Body of pancreas (tissue), 4 donors: ENCODE measurements at regions not wholly inside any gene's neighbourhood (a gene's known extent, or its start where the extent isn't known, plus 50 kb on each side); places are given as distances from the start of the nearest gene placed in this dataset.

Experiments
- POLR2A ChIP-seq, 3 donors: fragments of 450-650 bp; IDR thresholded peaks; one replicate each; pipeline ENCODE4 v1.6.1; 2016; ENCODE audit warnings: antibody characterized with exemption in 3 of 3, mild to moderate bottlenecking in 2 of 3
- TF ChIP-seq, protein P1 (sequence below), 7 experiments: fragments of 450-650 bp in 4 of 7; fragments of 200-600 bp in 3 of 7; sonication (generic) in 3 of 7; IDR thresholded peaks; one replicate each; pipeline ENCODE4 v1.5.1; 2016 to 2019; ENCODE audit warnings: antibody characterized with exemption in 7 of 7

DNA sequence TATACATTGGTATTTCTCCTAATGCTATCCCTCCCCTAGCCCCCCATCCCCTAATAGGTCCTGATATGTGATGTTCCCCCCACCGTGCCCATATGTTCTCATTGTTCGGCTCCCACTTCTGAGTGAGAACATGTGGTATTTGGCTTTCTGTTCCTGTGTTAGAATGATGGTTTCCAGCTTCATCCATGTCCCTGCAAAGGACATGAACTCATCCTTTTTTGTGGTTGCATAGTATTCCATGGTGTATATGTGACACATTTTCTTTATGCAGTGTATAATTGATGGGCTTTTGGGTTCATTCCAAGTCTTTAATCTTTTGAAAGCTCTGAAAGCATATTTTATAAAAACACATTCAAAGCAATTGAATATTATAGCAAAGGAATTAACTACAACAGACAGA is 1169.4 kb upstream of the ZEB2 start:
- no peak for TF ChIP-seq POLR2A (IDR thresholded peaks at IDR 0.05)
- TF ChIP-seq, protein P1, sequence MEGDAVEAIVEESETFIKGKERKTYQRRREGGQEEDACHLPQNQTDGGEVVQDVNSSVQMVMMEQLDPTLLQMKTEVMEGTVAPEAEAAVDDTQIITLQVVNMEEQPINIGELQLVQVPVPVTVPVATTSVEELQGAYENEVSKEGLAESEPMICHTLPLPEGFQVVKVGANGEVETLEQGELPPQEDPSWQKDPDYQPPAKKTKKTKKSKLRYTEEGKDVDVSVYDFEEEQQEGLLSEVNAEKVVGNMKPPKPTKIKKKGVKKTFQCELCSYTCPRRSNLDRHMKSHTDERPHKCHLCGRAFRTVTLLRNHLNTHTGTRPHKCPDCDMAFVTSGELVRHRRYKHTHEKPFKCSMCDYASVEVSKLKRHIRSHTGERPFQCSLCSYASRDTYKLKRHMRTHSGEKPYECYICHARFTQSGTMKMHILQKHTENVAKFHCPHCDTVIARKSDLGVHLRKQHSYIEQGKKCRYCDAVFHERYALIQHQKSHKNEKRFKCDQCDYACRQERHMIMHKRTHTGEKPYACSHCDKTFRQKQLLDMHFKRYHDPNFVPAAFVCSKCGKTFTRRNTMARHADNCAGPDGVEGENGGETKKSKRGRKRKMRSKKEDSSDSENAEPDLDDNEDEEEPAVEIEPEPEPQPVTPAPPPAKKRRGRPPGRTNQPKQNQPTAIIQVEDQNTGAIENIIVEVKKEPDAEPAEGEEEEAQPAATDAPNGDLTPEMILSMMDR (IDR thresholded peaks at IDR 0.05) = no peak
